ENCODE measurements at regions not wholly inside any gene's neighbourhood (a gene's known extent, or its start where the extent isn't known, plus 50 kb on each side); places are given as distances from the start of the nearest gene placed in this dataset.

DNA sequence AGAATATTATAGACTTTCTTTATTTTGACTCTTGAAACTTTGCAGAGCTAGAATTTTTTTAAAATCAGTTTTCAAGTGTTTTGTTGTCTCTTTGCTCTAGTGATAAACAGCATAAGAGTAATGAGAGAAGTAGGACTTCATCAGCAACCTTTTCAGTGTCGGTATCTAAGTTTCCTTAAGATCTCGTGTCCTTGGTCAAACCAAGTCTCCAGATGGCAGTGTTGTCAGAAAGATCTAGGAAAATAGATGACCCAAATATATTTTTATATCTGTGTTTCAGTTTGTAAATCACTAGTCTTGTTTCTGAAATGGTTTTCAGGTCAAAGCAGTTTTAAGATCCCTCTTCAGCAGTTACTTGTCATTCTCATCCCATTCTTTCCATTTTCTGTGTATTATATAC lies 438.3 kb downstream of the RAPGEF2 start:
- Mint-ChIP-seq H3K4me3 (no peak overlapping the region), H3K4me1 (no peaks in the 10 kb centered on the region), H3K9me3 (peaks cover 3 to 10% (median 3%) of the 10 kb centered on the region in 3 donors), H3K36me3 (no peaks in the 10 kb centered on the region), H3K27ac (no peak overlapping the region), H3K27me3 (peaks cover 1% of the 10 kb centered on the region)

DNA sequence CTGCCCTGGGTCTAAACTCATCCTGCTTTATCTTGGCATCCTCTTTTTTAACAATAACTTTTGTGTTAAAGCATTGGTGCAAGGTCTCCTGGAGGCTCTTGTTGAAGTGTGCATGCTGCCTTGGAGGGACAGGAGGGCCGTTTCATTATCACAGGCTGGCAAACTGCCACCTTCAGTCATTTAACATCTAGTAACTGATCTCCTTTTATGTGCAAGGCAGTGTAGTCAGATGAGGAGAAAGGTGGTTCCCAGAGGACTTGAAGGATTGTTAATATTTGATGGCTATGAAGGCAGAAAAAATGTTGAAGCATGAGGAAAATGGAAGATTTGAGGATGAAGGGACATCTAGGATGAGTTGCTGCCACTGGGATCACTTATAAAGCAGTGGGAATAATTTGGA lies 439.4 kb downstream of the RAPGEF2 start:
- H3K9me3 Mint-ChIP-seq, result peaks cover 0 to 3% (median 3%) of the 10 kb centered on the region in 3 donors
- H3K36me3 Mint-ChIP-seq, result no peaks in the 10 kb centered on the region
- no peak overlapping the region for H3K27ac Mint-ChIP-seq
- no peak overlapping the region for H3K4me3 Mint-ChIP-seq
- peaks cover 1% of the 10 kb centered on the region for H3K27me3 Mint-ChIP-seq
- no peaks in the 10 kb centered on the region for H3K4me1 Mint-ChIP-seq

- peaks cover 0 to 3% (median 0%) of the 10 kb centered on the region in 3 donors for H3K9me3 Mint-ChIP-seq
- H3K36me3 Mint-ChIP-seq, result no peaks in the 10 kb centered on the region
- peaks cover 1% of the 10 kb centered on the region for H3K27me3 Mint-ChIP-seq
- no peak overlapping the region for H3K27ac Mint-ChIP-seq
- H3K4me1 Mint-ChIP-seq, result no peaks in the 10 kb centered on the region
- no peak overlapping the region for H3K4me3 Mint-ChIP-seq
Observed at GRCh38 chr4:159543831-159544230, 441.0 kb downstream of the RAPGEF2 start.

DNA sequence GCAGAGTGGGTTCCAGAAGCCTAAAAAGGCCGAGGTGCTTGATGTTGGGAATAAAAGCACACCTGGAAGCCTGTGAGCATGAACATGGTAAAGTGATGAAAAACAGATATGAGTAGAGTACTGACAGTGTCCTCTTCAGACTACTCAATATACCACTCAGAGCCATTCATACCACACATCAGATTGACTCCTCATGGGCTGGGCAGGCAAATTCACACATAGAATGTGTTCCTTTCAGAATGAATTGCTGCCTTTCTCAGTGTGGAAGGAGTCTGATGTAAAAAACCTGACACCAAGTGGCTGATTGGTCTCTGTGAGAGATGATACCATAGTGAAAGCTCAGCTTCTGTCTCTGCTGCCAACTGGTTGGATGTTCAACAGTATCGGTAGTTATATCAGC lies 442.7 kb downstream of the RAPGEF2 start:
- Mint-ChIP-seq H3K27me3 (no peaks in the 10 kb centered on the region), H3K27ac (no peak overlapping the region), H3K4me3 (no peak overlapping the region), H3K4me1 (no peaks in the 10 kb centered on the region), H3K36me3 (no peaks in the 10 kb centered on the region), H3K9me3 (peaks cover 0 to 3% (median 0%) of the 10 kb centered on the region in 3 donors)

DNA sequence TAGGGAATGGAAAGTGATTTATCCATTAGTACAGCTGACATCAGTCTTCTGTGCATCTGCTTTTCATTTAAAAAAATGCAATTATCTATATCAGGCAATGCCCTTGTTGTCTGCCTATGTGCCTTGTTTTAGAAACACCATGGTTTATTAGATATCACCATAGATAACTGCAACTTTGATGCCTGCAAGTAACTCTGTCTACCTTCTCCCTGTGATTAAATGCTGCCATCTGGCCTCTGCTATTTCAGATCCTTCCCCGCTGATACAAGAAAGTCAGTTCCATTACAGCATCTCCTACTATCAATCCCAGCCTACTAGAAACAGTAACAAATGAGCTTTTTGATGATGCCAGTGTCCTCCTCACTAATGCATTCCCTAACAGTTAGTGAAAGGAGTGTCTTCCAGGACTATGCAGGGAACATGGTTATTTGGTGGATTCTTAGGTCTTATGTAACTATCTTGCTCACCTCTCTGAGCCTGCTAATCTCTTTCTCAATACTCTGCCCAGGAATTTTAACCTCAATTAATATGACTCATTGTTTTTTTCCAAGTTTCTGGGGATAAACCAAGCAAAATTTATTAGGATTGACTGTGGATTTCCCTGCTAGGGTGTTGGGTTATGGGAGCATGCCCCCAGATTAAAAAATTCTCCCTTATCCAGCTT lies 444.9 kb downstream of the RAPGEF2 start:
- Mint-ChIP-seq H3K9me3 (peaks cover 0 to 3% (median 0%) of the 10 kb centered on the region in 3 donors), H3K4me1 (no peaks in the 10 kb centered on the region), H3K36me3 (no peaks in the 10 kb centered on the region), H3K27me3 (no peaks in the 10 kb centered on the region), H3K4me3 (no peak overlapping the region), H3K27ac (no peak overlapping the region)

DNA sequence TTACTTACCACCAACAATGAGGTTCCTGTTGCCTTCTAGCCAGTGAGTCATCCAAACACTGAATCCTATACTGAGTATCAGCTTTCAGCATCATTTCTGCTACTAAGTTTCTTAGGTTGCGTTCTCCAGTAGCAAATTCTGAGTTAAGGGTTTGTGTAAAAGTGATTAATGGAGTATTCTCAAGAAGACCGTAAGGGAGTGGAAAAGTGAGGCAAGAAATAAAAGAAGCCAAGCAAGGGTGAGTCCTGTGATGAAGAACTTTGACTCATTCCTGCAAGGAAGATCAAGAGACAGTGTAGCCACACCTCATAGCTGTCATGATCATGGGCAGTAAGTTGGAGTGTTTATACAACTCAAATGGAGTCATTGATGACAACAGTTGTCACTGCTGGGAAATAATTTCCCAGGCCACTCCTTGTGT lies 446.2 kb downstream of the RAPGEF2 start:
- H3K27me3 Mint-ChIP-seq, result no peaks in the 10 kb centered on the region

DNA sequence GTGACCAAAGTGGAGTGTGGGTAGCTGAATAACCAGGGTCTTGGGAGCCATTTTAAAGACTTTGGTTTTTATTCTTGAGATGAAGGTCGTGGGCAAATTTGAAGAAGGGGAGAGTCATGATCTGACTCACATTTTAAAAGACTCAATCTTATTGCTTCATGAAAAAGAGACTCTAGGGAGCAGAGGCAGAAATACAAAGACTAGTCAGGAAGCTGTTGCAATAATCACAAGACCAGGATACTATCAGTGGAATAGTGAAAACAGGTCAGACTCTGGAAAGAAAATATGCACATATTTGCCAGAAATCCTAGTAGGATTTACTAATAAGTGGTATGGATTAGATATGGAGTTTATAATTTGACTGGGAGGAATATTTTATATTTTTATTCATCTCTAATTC lies 448.4 kb downstream of the RAPGEF2 start:
- H3K27ac Mint-ChIP-seq, result no peak overlapping the region
- no peaks in the 10 kb centered on the region for H3K27me3 Mint-ChIP-seq
- no peak overlapping the region for H3K4me3 Mint-ChIP-seq
- no peaks in the 10 kb centered on the region for H3K4me1 Mint-ChIP-seq
- H3K9me3 Mint-ChIP-seq, result peaks cover 0 to 3% (median 0%) of the 10 kb centered on the region in 3 donors
- no peaks in the 10 kb centered on the region for H3K36me3 Mint-ChIP-seq

More for the DNA sequence above, 446.2 kb downstream of the RAPGEF2 start:
- H3K9me3 Mint-ChIP-seq, result peaks cover 0 to 2% (median 0%) of the 10 kb centered on the region in 3 donors
- H3K27ac Mint-ChIP-seq, result no peak overlapping the region
- H3K4me1 Mint-ChIP-seq, result no peaks in the 10 kb centered on the region
- no peak overlapping the region for H3K4me3 Mint-ChIP-seq
- no peaks in the 10 kb centered on the region for H3K36me3 Mint-ChIP-seq

DNA sequence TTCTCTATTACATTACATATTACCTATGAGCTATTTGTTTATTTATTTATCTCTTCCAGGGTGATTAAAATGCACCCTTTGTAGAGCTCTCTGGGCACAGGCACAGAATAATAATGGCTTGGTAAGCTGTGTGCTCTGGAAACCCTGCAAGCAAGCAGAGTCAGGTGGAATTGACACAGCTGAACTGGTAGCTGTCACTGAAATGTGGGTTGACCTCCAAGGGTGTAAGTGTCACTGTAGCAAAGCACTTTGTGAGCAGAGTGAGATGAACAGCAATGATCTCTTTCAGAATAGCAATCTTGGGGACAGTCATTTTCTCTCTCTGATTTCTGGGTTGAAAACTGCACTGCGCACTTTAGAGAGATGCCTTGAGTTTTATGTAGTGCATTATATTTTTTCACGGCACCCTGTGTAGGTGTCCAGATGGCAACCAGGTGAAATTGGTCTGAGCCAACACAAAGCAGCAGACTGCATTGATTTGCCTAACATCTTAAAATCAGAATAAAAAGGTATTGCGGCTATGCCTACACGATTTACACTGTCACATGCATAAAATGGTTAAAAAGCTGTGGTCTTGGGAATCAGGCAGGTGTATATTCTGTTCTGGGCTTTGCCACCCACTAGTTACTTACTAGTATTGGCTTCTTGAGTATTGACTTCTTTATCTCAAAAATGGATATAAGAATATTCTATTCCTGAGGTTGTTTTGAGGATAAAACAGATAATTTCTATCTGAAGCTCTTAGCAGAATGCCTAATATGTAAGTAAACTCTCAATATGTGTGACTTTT lies 450.3 kb downstream of the RAPGEF2 start:
- Mint-ChIP-seq H3K27ac (no peak overlapping the region), H3K4me1 (no peaks in the 10 kb centered on the region), H3K4me3 (no peak overlapping the region), H3K9me3 (peaks cover 0 to 3% (median 0%) of the 10 kb centered on the region in 3 donors), H3K36me3 (no peaks in the 10 kb centered on the region), H3K27me3 (no peaks in the 10 kb centered on the region)

DNA sequence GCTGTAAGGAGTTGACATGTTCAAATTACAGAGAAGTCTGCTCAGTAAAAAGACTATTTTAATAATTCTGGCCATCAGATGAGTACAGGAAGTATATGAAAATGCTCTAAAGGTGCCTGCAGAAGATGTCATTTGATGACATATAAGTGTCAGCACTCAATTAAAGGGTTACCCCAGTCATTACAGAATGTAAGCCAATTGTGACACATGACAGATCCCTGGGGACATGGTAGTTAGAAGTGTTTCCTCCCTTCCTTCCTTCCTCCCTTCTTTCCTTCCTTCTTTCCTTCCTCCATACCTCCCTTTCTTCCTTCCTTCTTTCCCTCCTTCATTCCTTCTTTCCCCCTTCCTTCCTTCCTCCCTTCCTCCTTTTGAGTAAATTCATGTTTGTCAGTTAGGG lies 453.0 kb downstream of the RAPGEF2 start:
- no peak overlapping the region for H3K27ac Mint-ChIP-seq
- H3K4me1 Mint-ChIP-seq, result no peaks in the 10 kb centered on the region
- H3K4me3 Mint-ChIP-seq, result no peak overlapping the region

DNA sequence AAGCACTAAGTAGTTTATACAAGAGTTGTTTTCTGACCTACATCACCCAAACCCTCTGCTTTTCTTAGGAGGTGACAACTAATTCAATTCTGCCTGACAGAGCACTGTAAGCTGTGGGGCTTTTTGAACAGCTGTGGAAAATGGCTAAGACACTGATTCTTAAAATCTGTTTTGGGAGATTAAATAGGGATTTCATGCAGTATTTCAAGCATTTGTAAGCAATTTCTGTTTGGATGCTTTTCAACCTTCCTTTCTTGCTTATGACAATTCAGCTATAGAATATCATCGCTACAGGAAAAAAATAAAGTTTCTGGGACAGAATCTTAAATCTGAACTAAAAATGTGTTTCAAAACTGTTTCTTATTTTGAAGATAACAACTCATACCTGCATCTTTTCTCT lies 459.5 kb downstream of the RAPGEF2 start:
- Mint-ChIP-seq H3K27me3 (no peaks in the 10 kb centered on the region), H3K27ac (no peak overlapping the region), H3K9me3 (peaks cover 0 to 15% (median 1%) of the 10 kb centered on the region in 3 donors), H3K36me3 (no peaks in the 10 kb centered on the region), H3K4me1 (no peaks in the 10 kb centered on the region), H3K4me3 (no peak overlapping the region)

More for the DNA sequence above, 453.0 kb downstream of the RAPGEF2 start:
- no peaks in the 10 kb centered on the region for H3K36me3 Mint-ChIP-seq
- H3K9me3 Mint-ChIP-seq, result peaks cover 0 to 6% (median 1%) of the 10 kb centered on the region in 3 donors
- H3K27me3 Mint-ChIP-seq, result no peaks in the 10 kb centered on the region

DNA sequence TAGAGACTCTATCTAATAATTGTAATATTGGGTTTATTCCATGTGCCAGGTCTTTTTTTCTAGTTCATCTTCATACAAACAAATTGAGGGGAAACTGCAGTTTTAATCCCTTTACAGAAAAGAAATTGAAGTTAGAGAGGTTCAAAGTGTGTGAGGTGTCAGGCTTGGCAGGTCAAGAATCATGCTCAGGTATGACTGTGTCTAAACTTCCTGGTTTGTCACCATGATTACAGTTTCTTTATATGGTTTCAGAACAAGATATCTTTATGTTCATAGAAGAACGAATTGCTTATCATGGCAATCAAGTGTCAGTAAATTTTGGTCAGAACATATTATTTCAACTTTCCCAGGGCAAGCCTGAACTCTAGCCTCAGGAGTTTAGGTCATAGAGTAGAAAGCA lies 460.4 kb downstream of the RAPGEF2 start:
- Mint-ChIP-seq H3K9me3 (peaks cover 0 to 22% (median 1%) of the 10 kb centered on the region in 3 donors), H3K27me3 (no peaks in the 10 kb centered on the region), H3K4me3 (no peak overlapping the region)

GRCh38 chr4:159564615-159565014 lies 461.7 kb downstream of the RAPGEF2 start:
- no peak overlapping the region for H3K4me3 Mint-ChIP-seq
- no peaks in the 10 kb centered on the region for H3K27me3 Mint-ChIP-seq
- peaks cover 1 to 34% (median 4%) of the 10 kb centered on the region in 3 donors for H3K9me3 Mint-ChIP-seq
- H3K4me1 Mint-ChIP-seq, result no peaks in the 10 kb centered on the region
- no peak overlapping the region for H3K27ac Mint-ChIP-seq
- H3K36me3 Mint-ChIP-seq, result no peaks in the 10 kb centered on the region

More for the DNA sequence above, 460.4 kb downstream of the RAPGEF2 start:
- no peaks in the 10 kb centered on the region for H3K4me1 Mint-ChIP-seq
- H3K36me3 Mint-ChIP-seq, result no peaks in the 10 kb centered on the region
- no peak overlapping the region for H3K27ac Mint-ChIP-seq

- H3K27ac Mint-ChIP-seq, result no peak overlapping the region
- peaks cover 6 to 39% (median 6%) of the 10 kb centered on the region in 3 donors for H3K9me3 Mint-ChIP-seq
- H3K36me3 Mint-ChIP-seq, result no peaks in the 10 kb centered on the region
- no peaks in the 10 kb centered on the region for H3K4me1 Mint-ChIP-seq
- H3K27me3 Mint-ChIP-seq, result no peaks in the 10 kb centered on the region
- H3K4me3 Mint-ChIP-seq, result no peak overlapping the region
Observed at GRCh38 chr4:159566786-159567185, 463.9 kb downstream of the RAPGEF2 start.

DNA sequence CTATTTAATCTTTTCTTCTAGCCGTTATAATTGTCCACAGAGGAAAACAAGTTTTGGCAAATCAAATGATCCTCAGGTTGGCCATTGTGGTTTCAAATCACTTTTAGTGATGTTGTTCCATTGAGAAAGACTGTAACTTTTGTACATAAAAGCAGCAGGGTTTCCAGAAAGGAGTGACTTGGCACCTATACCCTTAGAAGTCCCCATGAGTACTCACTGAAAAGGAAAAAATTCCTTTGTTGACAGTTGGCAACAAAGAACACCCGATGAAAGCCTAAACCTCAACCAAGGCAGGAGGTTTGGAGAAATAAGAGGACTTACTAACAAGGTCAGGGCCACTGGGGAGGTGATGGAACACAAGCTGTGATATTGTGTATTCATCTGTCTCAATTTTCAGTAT lies 474.4 kb downstream of the RAPGEF2 start:
- H3K36me3 Mint-ChIP-seq, result peaks cover 1% of the 10 kb centered on the region
- H3K27me3 Mint-ChIP-seq, result no peaks in the 10 kb centered on the region
- no peaks in the 10 kb centered on the region for H3K4me1 Mint-ChIP-seq
- peaks cover 0 to 3% (median 2%) of the 10 kb centered on the region in 3 donors for H3K9me3 Mint-ChIP-seq
- no peak overlapping the region for H3K27ac Mint-ChIP-seq
- no peak overlapping the region for H3K4me3 Mint-ChIP-seq

- Mint-ChIP-seq H3K4me3 (no peak overlapping the region), H3K27ac (no peak overlapping the region), H3K27me3 (no peaks in the 10 kb centered on the region), H3K4me1 (no peaks in the 10 kb centered on the region), H3K9me3 (peaks cover 3 to 21% (median 7%) of the 10 kb centered on the region in 3 donors), H3K36me3 (peaks cover 2% of the 10 kb centered on the region)
Observed at GRCh38 chr4:159582685-159583084, 479.8 kb downstream of the RAPGEF2 start.

Measured in IgD-negative memory B cell (primary cell).